Activated T-cell treated with anti-CD3 and anti-CD28 coated beads, Interleukin-2, amount 50 U/mL, for 1 hour (primary cell): ENCODE measurements at regions not wholly inside any gene's neighbourhood (a gene's known extent, or its start where the extent isn't known, plus 50 kb on each side); places are given as distances from the start of the nearest gene placed in this dataset.

Source experiments
- DNase-seq: peaks from one replicate; pipeline ENCODE4 v3.0.0-alpha.2; 2020

DNA sequence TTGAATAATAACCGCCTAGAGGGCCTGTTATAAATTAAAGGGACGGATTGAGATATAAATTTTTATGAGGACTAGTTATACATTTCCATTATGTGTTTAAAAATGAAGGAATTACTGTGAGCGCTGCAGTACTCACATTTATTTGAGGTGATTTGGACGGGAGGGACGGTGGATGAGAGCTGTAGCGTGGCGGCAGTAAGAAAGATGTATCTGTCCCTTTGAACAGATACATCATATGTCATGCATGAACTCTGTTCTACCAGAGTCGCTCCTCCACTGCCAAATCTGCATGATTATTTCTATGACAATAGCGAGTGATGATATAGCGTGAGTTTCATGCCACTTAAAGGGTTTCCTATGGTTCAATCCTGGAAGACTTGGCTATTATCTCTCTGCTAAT is 538.8 kb downstream of the MCTP2 start:
- DNase-seq: no peak

DNA sequence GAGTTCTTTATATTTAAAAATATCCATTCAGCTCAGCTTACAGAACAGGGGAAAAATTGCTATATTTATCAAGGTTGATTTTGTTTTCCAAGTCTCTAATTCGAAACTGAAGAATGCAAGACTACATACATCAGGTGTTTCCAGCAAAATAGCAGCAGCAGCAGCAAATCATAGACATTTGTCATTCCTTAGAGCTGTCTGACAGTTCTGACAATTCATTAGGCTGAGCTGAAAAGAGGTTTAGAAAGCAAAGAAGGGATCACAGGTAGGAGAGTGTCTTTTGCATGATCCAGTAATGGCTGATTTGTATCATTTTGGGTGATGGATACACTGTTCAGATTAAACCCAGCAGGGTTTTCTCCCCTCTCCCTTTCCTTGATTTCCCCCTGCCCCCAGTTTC is 545.7 kb downstream of the MCTP2 start:
- no peak for DNase-seq

DNA sequence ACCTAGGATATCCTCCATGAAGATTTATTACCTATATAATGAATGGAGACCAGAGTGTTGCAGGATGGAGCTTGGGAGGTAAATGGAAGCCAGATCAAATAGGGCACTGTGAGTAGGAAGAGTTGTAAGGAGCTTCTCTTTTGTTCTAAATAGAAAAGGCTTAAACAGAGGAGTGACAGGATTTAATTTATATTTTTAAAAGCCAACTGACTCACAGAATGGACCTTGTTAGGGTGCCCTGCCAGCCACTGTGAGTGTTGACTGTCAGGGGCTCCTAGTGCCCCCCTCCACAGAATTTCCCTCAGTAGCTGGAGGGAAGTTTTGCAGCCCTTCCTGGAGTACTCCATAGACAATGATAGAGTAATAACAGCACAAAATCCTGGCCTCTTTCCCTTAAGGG is 547.5 kb downstream of the MCTP2 start:
- DNase-seq: no peak

GRCh38 chr15:94780166-94780565 is 548.8 kb downstream of the MCTP2 start:
- DNase-seq: no peak

DNA sequence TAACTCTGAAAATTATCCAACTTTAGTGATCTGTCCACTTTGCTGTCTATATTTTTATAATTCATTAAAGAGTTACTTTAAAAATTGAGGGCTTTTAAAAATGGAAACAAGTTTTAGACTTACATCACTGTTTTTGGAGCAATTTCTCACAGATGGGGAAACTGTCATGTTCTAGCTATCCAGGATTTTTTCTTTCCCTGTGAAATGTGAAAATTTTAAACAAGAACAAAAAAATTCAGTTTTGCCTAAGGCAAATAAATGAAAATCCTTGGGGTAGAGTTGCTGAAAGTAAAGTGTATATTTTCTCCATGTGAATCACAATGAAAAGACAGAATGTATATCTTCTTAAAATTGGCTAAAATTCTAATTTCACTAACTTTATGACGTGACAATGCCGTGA is 553.7 kb downstream of the MCTP2 start:
- no peak for DNase-seq

DNA sequence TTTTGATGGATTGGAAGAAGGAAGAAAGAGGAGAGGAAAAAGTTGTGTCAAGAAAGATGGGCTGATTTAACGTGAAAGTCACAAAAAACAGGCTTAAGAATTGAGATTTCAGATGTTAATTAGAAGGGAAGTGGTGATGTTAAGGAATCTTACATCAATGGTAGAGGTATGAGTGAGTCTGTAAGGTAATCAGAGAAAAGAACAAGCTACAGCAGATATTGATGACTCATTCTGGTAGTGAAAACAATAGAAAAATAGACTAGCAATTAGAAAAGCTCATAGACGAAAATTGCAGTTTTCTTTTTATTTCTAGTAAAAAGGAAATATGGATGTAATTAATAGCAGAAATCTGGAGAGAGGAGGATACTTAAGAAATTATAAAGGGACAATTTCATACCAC is 559.6 kb downstream of the MCTP2 start:
- DNase-seq: no peak

DNA sequence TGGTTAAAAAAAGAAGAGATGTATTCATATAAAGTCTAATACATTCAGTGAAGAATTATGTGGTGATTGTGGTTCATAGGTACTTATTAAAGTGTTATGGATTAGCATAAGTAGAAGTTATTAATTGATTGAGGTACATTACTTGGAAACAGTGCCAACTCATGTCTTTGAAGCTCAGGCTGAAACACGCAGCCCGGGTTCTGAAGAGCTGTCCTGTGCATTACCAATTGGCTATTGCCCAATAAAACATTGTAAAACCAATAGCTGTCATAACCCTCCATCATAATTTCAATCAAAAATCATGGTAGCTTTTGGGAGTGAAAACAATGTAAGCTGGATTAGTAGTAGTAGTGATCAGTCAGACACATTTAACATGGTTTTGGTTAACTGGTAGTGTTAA is 560.1 kb downstream of the MCTP2 start:
- DNase-seq: no peak

GRCh38 chr15:94792196-94792595 is 560.8 kb downstream of the MCTP2 start:
- no peak for DNase-seq

DNA sequence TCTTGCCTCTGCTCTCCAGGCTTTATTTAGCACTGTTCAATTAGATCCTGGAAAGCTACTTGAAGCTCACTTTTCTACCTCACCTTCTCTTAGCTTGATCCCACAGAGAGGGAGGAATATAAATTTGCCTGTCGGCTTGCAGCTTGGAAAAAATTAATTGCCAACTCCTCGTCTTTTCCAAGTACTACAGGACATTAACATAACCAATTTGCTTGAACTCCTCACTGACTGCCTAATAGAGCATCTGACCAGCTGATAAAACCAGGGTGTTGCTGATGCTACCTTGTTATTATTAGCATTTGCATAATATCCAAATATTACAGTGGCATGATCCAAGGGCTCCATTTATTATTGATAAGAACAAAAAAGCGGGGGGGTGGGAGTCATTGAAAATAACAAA is 561.8 kb downstream of the MCTP2 start:
- DNase-seq: no peak

- no peak for DNase-seq
Measured at GRCh38 chr15:94793641-94794040, 562.3 kb downstream of the MCTP2 start.

DNA sequence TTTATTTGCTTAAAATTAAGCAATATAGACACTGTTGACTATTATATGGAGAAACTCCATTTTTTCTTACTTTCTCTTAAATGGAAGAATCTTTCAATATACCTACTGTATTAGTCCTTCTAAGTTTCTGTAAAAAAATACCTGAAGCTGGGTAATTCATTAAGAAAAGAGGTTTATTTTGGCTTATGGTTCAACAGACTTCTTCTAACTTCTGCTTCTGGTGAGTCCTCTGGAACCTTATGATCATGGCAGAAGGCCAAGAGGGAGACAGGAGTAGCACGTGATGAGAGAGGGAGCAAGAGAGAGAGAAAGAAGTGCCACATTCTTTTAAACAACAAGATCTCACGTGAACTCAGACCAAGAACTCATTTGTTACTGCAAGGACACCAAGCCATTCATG is 573.3 kb downstream of the MCTP2 start:
- DNase-seq: no peak

DNA sequence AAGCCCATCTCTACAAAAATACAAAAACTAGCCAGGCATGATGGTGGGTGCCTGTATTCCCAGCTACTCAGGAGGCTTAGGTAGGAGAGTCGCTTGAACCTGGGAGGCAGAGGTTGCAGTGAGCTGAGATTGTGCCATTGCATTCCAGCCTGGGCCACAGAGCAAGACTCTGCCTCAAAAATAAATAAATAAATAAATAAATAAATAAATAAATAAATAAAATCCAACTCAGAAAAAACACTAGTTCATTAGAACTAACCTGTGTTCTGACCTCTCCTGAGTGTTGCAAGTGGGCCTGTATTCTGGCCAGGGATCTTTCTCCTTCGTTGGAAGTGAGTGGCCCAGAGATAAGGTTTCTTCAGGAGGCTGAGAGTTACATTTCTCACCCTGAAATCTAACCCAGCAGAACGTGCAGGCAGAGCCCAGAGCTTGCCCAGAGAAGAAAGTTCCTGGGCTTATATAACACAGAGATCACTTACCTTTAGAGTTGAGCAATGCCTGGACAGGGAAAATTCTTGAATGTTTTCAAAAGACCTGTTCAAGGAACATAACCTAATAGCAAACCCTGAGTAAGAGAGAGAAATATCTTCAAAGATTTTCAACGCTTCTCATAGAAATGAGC is 583.9 kb downstream of the MCTP2 start:
- DNase-seq: no peak

DNA sequence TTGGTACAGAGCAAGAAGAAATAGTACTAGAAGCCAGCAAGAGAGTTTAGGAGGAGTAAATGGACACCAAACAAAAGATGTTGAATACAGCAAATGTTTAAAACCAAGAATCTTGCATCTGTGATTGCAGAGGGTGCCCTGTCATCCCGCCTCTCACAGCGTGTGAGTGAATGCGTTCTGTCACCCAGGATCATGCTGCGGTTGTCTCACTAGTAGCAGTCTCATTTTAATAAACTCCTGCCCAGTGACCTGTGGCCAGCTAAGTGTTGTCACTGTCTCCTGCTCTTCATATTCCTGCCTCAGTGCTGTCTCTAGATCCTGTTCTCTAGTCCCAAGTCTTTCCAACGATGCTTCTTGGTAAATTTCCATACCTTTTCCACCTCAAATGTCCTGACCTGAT is 584.6 kb downstream of the MCTP2 start:
- no peak for DNase-seq

- DNase-seq: no peak
Measured at GRCh38 chr15:94829887-94830884, 598.8 kb downstream of the MCTP2 start.

GRCh38 chr15:94834000-94834399 is 602.6 kb downstream of the MCTP2 start:
- DNase-seq: no peak

- no peak for DNase-seq
Measured at GRCh38 chr15:94834494-94834893, 603.1 kb downstream of the MCTP2 start.

- no peak for DNase-seq
Measured at GRCh38 chr15:94838281-94838680, 606.9 kb downstream of the MCTP2 start.

- no peak for DNase-seq
Measured at GRCh38 chr15:94840794-94841783, 609.7 kb downstream of the MCTP2 start.

GRCh38 chr15:94843060-94843459 is 611.7 kb downstream of the MCTP2 start:
- no peak for DNase-seq

- DNase-seq: no peak
Measured at GRCh38 chr15:94844198-94844537, 612.8 kb downstream of the MCTP2 start.

DNA sequence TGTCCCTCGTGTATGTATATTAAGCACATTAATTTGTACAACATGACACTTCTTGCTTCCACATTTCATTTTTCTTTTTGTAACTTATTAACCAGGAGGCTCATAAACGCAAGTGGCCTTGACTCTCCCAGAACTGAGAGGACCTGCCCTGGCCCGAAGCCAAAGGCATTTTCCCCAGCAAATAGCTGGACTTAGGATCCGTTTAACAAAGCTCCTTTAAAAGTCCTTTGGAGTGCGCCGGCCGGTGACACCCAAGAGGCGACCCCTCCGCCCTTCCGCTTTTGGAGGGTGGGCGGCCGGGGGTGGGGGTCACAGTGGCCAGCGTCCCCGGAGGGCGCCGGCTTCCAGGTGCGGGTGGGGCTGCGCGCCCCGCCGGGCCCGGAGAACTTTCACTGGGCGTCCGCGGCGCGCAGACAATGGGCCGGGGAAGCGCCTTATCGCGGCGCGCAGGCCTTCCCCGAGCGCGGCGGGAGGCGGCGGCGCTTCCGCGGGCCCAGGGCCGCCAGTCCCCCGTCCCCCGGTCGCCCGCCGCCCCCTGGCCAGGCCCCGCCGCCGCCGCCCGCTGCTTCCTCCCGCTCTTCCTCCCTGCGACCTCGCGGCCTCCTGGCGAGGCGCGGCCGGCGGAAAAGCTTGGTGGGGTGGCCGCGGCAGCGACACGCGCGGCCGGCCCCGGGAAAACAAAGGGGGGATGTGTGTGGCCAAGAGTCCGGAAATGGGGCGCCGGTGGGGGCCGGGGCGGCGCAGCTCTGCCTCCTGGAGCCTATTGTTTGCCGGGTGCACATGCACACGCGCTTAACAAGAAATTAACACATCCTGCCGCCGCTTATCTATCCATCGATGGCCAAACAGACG is 613.4 kb downstream of the MCTP2 start:
- DNase-seq: no peak

- no peak for DNase-seq
Measured at GRCh38 chr15:94845390-94845716, 614.0 kb downstream of the MCTP2 start.
